OCI-LY1 (cell line): ENCODE measurements at regions not wholly inside any gene's neighbourhood (a gene's known extent, or its start where the extent isn't known, plus 50 kb on each side); places are given as distances from the start of the nearest gene placed in this dataset.

Experiments used
- H2AFZ ChIP-seq: fragments of 200-600 bp; sonication (generic), shearing (Covaris generic); 2 replicates; pipeline ENCODE4 v1.6.0; 2014; ENCODE audit warnings: antibody characterized with exemption, mild to moderate bottlenecking, low read length
- H3F3A ChIP-seq: fragments of 200-600 bp; sonication (generic), shearing (Covaris generic); 2 replicates; pipeline ENCODE4 v1.6.0; 2014; ENCODE audit warnings: mild to moderate bottlenecking, antibody characterized with exemption, low read length, moderate library complexity; ENCODE audit not compliant: insufficient read depth
- H3K27ac ChIP-seq: fragments of 200-600 bp; sonication (generic); 2 replicates; pipeline ENCODE4 v1.5.1; 2014; ENCODE audit warnings: low read length, mixed run types, mild to moderate bottlenecking, low read depth; ENCODE audit not compliant: poor library complexity, severe bottlenecking
- H3K27me3 ChIP-seq: fragments of 200-600 bp; sonication (generic); 2 replicates; pipeline ENCODE4 v1.6.0; 2014; ENCODE audit warnings: antibody characterized with exemption, mild to moderate bottlenecking, low read length, moderate library complexity; ENCODE audit not compliant: insufficient read depth
- H3K36me3 ChIP-seq: fragments of 200-600 bp; sonication (generic); 2 replicates; pipeline ENCODE4 v1.6.1; 2014; ENCODE audit warnings: mild to moderate bottlenecking, antibody characterized with exemption, low read length, moderate library complexity, mixed read lengths; ENCODE audit not compliant: insufficient read depth
- H3K4me1 ChIP-seq: fragments of 200-600 bp; sonication (generic); 2 replicates; pipeline ENCODE4 v1.5.1; 2014; ENCODE audit warnings: mild to moderate bottlenecking, low read length, moderate library complexity; ENCODE audit not compliant: insufficient read depth, severe bottlenecking
- H3K4me2 ChIP-seq: fragments of 200-600 bp; sonication (generic), shearing (Covaris generic); 2 replicates; pipeline ENCODE4 v1.6.1; 2014; ENCODE audit warnings: low read length
- H3K4me3 ChIP-seq: fragments of 200-600 bp; sonication (generic); 2 replicates; pipeline ENCODE4 v1.5.1; 2014; ENCODE audit warnings: low read length, low read depth, mild to moderate bottlenecking, mixed read lengths; ENCODE audit not compliant: poor library complexity, severe bottlenecking
- H3K79me2 ChIP-seq: fragments of 200-600 bp; shearing (Covaris generic); 2 replicates; pipeline ENCODE4 v1.6.1; 2016; ENCODE audit warnings: mixed run types, low read length, mixed read lengths; ENCODE audit not compliant: insufficient read depth
- H3K9ac ChIP-seq: fragments of 200-600 bp; sonication (generic), shearing (Covaris generic); 2 replicates; pipeline ENCODE4 v1.6.1; 2014; ENCODE audit warnings: mild to moderate bottlenecking, low read length, mixed read lengths
- H3K9me2 ChIP-seq: fragments of 200-600 bp; sonication (generic), shearing (Covaris generic); 2 replicates; pipeline ENCODE4 v1.6.1; 2014; ENCODE audit warnings: low read depth, mild to moderate bottlenecking, low read length, mixed read lengths
- H3K9me3 ChIP-seq: fragments of 200-600 bp; shearing (Covaris generic); 2 replicates; pipeline ENCODE4 v1.6.1; 2014; ENCODE audit warnings: low read length, mixed read lengths
- H4K20me1 ChIP-seq: fragments of 200-600 bp; sonication (generic), shearing (Covaris generic); 2 replicates; pipeline ENCODE4 v1.6.0; 2016; ENCODE audit warnings: mild to moderate bottlenecking, low read length; ENCODE audit not compliant: insufficient read depth
- EZH2 ChIP-seq: fragments of 200-600 bp; sonication (generic), shearing (Covaris generic); IDR thresholded peaks from 2 replicates; pipeline ENCODE4 v1.8.0; 2017; ENCODE audit warnings: borderline replicate concordance, mixed run types, mild to moderate bottlenecking, antibody characterized with exemption, low read length, moderate library complexity, mixed read lengths
- TF ChIP-seq, protein P1 (sequence below): fragments of 200-600 bp; sonication (generic), shearing (Covaris generic); IDR thresholded peaks from 2 replicates; pipeline ENCODE4 v1.5.1; 2017; ENCODE audit warnings: mild to moderate bottlenecking, antibody characterized with exemption, low read length, moderate library complexity, mixed read lengths

DNA sequence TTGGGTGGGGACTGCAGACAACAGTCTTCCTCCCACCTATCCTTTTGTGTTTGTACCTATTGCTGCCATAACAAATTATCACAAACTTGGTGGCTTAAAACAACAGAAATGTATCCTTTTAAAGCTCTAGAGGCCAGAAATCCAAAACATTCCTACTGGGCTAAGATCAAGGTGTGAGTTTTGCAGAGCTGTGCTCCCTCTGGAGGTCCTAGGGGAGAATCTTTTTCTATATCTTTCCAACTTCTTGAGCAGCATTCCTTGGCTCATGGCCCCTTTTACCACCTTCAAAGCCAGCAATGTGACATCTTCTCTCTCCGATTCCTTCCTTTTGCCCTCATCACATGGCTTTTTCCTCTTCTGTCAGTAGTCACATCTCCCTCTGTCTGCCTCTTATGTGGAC is 190.6 kb downstream of the TTC8 start:
- Histone ChIP-seq H3K9me2 (no peaks in the 10 kb centered on the region), H2AFZ (no peak overlapping the region), H3K9me3 (0 out of 2 replicates have a peak, but pooled peaks cover 3% of the 10 kb centered on the region), H3F3A (no peaks in the 10 kb centered on the region), H3K4me2 (no peak overlapping the region), H3K4me3 (no peak overlapping the region), H3K27me3 (no peaks in the 10 kb centered on the region), H4K20me1 (no peaks in the 10 kb centered on the region), H3K9ac (no peak overlapping the region), H3K79me2 (no peaks in the 10 kb centered on the region), H3K4me1 (no peaks in the 10 kb centered on the region), H3K36me3 (no peaks in the 10 kb centered on the region), H3K27ac (no peak overlapping the region)
- no peak for TF ChIP-seq EZH2
- TF ChIP-seq, protein P1, sequence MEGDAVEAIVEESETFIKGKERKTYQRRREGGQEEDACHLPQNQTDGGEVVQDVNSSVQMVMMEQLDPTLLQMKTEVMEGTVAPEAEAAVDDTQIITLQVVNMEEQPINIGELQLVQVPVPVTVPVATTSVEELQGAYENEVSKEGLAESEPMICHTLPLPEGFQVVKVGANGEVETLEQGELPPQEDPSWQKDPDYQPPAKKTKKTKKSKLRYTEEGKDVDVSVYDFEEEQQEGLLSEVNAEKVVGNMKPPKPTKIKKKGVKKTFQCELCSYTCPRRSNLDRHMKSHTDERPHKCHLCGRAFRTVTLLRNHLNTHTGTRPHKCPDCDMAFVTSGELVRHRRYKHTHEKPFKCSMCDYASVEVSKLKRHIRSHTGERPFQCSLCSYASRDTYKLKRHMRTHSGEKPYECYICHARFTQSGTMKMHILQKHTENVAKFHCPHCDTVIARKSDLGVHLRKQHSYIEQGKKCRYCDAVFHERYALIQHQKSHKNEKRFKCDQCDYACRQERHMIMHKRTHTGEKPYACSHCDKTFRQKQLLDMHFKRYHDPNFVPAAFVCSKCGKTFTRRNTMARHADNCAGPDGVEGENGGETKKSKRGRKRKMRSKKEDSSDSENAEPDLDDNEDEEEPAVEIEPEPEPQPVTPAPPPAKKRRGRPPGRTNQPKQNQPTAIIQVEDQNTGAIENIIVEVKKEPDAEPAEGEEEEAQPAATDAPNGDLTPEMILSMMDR = no peak

GRCh38 chr14:89017417-89017816 is 193.0 kb downstream of the TTC8 start:
- Histone ChIP-seq H3F3A (no peaks in the 10 kb centered on the region), H3K27ac (no peak overlapping the region), H3K36me3 (no peaks in the 10 kb centered on the region), H3K27me3 (no peaks in the 10 kb centered on the region), H3K9ac (no peak overlapping the region), H3K4me2 (no peak overlapping the region), H4K20me1 (no peaks in the 10 kb centered on the region), H2AFZ (no peak overlapping the region), H3K9me3 (0 out of 2 replicates have a peak, but pooled peaks cover 3% of the 10 kb centered on the region), H3K9me2 (no peaks in the 10 kb centered on the region), H3K4me1 (no peaks in the 10 kb centered on the region), H3K79me2 (no peaks in the 10 kb centered on the region), H3K4me3 (no peak overlapping the region)
- TF ChIP-seq EZH2 = no peak
- TF ChIP-seq, protein P1 = no peak

GRCh38 chr14:89022274-89022673 is 197.8 kb downstream of the TTC8 start:
- no peaks in the 10 kb centered on the region for H3K36me3 ChIP-seq
- H3K27me3 ChIP-seq = 0 out of 2 replicates have a peak, but pooled peaks cover 5% of the 10 kb centered on the region
- no peaks in the 10 kb centered on the region for H3K79me2 ChIP-seq
- no peaks in the 10 kb centered on the region for H3F3A ChIP-seq
- H3K9me3 ChIP-seq = no peaks in the 10 kb centered on the region
- no peak for TF ChIP-seq EZH2
- TF ChIP-seq, protein P1 = no peak
- no peaks in the 10 kb centered on the region for H4K20me1 ChIP-seq
- no peak overlapping the region for H3K27ac ChIP-seq
- no peak overlapping the region for H3K9ac ChIP-seq
- no peak overlapping the region for H2AFZ ChIP-seq
- no peaks in the 10 kb centered on the region for H3K9me2 ChIP-seq
- H3K4me1 ChIP-seq = peaks cover 4% of the 10 kb centered on the region
- H3K4me2 ChIP-seq = no peak overlapping the region
- no peak overlapping the region for H3K4me3 ChIP-seq
